HG03196 (cell line): ENCODE measurements at regions not wholly inside any gene's neighbourhood (a gene's known extent, or its start where the extent isn't known, plus 50 kb on each side); places are given as distances from the start of the nearest gene placed in this dataset.

Source experiments
- ATAC-seq: cut with Tn5 transposase; IDR thresholded peaks from one replicate; pipeline ENCODE4 v1.9.1; 2021; ENCODE audit not compliant: unreplicated experiment

DNA sequence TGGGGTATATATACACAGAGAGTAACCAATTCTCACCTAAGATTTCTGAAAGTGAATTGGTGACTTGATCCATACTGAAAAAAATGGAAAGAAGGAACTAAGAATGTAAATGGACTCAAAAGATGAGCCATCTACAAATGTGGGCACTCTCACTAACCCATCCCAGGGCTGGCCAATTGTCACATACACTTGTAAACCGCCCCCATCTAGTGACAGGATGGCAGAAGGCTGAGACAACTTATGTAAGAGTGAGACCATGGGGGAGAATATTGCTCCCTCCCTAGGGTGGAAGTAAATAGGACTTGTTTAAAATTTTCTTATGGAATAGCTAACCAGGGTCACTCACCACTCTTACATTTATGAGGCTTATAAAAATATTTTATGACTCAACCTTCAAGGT lies 377.1 kb upstream of the ISX start:
- no peak for ATAC-seq

DNA sequence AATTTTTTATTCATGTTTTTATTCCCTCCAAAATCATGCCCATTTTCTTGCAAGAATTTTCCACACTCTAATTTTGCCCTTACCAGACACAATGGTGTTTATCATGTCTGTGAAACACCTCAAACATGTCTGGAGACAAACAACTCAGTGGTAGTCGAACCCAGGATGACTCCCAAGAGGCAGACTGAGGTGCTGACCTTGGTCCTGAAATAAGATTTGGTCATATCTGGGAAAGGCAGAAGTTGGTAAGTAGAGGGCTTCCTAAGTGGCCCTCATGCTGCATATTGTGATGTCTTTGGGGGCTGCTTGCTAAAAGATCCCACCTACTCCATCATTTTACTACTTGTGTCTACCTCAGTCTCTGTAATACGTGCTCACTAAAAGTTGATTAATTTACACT lies 369.4 kb upstream of the ISX start:
- ATAC-seq = no peak

DNA sequence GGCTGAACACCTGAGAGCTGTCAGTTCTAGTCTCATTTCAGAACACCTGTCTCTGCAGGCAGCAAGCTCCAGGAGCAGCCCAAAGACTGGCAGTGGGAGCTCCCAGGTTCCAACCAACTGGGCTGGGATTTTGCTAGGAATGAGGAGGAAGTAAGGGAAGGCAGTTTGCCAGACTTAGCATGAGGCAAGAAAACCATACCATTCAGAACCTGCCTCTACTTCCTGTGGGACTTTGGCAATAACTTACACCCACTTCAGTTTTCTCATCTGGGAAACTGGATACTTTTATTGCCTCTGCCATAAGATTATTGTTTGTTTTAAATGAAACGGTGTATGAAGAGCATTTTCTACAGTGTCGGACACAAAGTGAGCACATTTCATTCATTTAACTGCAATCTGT lies 363.7 kb upstream of the ISX start:
- ATAC-seq = no peak

DNA sequence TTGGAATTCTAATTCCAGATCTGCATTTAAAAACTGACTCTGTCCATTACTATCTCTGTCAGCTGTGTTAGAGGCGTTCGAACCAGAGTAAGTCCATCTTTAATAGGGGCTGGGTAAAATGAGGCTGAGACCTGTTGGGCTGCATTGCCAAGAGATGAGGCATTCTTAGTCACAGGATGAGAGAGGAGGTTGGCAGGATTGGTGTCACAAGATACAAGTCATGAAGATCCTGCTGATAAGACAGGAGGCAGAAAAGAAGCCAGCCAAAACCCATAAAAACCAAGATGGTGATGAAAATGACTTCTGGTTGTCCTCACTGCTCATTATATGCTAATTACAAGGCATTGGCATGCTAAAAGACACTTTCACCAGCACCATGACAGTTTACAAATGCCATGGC lies 356.3 kb upstream of the ISX start:
- no peak for ATAC-seq

DNA sequence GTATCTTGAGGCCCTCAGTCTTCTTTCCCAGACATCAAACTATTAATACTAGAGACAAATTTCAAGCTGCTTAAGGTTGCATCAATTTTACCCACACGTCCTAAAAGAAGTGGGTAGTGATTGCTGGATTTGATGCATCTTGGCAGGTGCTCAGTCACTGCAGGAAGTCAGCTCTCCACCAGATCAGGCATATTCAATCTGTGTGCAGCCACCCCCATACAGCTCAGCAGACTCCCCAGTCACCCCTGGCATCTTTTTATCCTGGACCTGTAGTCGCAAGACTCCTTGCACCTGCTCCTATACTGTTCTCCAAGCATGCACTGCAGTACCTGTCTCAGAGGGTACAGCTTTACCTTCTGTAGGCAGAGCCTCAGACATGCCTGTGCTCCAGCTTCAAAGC lies 343.1 kb upstream of the ISX start:
- ATAC-seq = no peak

DNA sequence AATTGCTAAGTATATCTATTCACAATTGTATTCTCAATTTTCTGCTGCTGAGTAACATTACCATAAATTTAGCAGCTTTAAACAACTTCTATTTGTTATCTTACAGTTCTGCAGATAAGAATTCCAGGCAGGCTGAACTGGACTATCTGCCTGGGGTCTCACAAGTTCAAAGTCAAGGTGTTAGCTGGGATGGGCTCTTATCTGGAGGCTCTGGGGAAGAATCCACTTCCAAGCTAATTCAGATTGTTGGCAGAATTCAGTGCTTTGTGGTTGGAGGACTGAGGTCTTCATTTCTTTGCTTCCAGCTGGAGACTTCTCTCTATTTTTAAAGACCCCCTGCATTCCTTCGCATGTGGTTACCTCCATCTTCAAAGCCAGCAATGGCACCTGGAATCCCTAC lies 329.9 kb upstream of the ISX start:
- no peak for ATAC-seq

DNA sequence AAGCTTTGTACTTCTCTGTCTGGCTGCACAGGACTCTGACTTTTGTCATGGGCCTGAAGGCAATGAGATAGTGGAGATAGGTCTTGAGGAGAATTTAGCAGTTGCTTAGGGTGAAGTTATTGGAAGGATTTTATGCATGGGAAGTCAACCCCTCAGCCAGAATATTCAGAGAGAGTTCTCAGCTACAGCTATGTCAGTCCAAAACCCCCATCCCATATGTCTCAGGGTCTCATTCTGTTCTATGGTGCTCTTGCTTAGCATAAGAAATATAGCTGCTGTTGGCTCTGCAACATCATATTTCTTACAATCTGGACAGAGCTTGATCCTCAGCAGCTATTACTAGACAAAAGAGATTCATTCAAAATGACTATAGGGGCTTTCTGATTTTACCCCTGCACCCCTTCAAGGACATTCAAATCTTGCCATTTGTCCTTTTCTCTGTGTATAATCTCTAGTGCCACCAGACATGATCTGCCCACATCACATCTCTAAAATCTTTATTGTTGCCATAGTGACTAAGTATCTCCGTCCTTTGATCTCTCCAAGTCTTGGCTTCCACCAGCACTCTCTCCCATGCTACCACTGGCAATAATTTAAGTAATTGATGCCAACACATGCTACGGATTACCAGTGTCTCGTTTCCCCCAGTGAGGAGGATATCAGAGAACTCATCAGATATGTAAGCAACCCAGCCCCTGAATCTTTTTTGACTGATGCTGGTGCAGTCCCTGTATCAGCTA lies 327.1 kb upstream of the ISX start:
- no peak for ATAC-seq

DNA sequence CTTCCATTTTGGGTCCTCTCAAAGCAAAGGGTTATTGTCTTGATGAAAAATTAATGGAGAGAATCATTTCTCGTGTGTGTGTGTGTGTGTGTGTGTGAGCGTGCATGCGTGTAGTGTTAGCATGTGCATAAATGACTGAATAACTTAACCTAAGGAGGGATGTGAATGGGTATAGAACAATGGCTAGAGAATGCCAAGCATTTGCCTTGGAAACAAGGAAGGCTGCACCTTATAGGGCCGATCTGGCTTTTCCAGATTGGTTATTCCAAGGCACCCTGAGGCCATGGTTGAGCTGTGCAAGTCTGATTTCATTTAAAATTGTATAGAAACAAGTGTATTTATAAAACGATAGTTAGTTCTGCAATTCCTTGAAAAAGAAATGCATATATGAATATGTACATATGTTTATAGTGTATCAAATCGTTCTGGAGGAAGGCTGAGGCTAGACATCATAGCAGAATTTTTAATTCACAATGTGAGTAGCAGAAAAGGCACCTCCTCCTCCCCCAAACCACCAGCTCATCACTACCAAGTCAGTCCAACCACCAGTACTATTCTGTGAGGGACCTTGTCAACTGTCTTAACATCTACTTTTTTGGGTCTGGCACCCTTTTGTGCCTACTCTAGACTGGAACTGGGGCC lies 322.7 kb upstream of the ISX start:
- ATAC-seq = no peak

DNA sequence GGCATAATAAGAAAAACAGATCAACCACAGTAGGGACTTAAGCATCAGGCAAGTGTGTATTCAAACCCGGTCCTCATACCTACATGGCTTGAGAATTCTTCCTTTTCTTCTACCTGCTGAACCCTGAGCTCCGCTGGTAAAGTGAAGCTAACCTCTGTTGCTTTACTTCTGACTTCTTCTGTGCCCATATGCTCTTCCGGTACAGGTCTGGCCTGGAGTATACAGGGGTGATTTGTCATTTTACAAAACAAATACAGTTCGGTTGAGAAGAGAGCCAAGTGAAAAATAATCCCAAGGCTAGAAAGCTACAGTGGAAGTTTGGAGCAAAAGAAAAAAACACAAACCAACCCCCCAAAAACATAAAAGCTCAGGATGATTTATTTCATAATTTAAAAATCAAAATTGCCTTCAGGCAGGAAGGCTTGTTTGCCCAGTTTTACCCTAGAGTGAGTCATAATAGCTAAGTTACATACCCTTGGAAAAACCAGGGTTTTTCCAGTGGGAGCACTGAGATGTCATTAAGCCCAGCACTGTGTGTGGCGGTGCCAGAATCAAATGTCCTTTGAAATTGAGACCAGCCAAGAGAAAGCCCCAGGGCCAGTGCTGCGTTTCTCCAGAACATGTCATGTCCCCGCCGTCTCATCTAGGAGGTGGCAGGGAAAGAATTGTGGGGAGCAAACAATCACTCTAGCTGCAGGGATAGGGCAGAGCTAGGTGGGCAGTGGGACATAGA lies 305.5 kb upstream of the ISX start:
- no peak for ATAC-seq

DNA sequence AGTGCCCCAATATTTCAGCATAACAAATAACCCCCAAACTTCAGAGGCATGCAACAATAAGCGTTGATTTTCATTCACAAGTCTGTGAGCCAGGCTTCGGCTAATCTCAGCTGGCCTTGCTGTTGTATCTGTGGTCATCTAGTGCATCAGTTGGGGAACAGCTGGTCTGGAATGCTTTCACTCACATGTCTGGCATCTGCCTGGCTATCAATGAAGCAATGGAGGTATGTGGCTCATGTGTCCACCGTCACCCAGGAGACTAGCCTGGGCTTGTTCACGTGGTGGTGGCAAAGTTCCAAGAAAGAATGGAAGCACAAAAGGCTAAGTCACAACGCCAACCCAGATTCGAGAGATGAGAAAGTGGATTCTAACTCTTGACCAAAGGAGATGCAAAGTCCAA lies 304.8 kb upstream of the ISX start:
- ATAC-seq = no peak

DNA sequence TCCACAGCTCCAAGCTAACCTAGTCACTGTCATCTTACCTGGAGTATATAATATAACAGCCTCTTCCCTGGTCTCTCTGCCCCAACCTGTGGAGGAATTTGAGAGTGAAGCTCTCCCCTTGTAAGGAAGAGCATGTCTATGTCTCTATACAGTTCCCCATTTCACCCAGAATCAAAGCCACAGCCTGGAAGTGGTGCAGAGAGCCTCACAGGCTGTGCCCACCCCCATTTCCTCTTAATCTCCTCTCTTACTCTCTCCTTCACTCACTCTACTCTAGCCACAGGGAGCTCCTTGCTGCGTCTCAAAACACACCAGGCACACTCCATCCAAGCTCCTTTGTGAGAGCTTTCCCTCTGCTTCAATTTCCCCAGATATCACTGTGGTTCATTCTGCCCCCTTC lies 302.5 kb upstream of the ISX start:
- no peak for ATAC-seq

DNA sequence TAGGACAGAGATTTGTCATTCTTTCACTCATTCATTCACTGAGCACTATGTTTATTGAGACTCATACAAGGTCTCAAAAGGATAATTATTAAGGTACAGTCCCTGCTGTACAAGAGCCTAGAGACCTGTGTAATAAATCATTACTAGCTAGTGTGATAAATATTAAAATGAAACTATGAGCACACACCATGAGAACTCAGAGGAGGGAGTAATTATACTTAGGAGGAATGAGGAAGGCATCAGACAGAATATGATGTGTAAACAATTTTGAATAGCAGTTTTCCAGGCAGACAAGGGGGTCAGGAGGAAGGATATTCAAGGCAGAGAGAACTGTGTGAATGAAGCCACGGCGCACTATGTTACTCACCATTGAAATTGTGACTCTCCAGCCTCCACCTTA lies 300.8 kb upstream of the ISX start:
- no peak for ATAC-seq

DNA sequence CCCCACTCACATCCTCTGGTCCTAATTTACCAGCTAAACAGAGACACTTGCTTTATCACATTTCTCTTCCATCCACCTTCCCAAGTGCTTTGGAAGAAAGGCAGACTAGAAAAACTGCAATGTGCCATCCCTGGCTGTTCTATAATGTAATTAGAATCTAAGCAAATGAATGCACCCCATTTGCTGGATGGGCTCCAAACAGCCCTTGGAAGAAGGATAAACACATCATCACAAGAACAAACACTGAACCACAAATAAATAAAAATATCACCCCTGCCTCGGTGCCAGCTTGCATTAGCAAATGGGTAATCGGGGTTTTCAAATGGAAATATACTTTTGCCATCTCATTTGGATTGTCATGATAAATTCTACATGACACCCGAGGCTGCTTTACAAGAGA lies 296.6 kb upstream of the ISX start:
- no peak for ATAC-seq

DNA sequence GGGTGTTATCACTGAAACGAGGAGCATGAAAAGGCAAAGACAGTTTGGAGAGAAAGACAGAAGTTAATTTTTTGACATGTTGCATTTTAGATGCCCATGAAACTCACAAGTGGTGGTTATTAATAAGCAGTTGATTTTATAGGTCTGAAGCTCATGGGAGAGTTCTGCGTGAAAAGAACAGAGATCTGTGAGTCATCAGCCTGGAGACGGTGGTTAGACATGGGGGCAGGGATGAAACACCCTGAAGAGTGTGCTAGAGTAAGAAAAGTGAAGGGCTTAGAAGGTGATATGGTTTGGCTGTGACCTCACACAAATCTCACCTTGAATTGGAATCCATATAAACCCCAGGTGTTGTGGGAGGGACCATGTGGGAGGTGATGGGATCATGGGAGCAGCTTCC lies 289.1 kb upstream of the ISX start:
- no peak for ATAC-seq

DNA sequence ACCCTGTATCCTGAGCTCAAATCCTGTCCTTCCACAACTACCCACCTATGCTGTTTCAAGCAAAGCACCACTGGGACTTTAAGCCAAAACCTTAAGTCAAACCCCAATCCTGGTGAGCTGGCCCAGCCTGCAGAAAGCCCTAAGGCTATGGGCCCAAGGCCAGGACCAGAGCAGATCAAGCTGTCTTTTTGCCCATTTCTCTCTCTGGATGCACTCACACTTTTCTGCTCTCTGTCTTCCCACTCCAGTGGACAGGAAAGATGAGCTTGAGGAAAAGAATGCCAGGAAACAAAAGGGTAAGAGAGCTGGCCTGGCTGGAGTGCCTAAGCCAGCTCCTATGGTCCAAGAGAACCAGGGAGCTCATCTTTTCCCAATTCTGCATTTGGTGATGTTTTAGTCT lies 284.3 kb upstream of the ISX start:
- no peak for ATAC-seq

DNA sequence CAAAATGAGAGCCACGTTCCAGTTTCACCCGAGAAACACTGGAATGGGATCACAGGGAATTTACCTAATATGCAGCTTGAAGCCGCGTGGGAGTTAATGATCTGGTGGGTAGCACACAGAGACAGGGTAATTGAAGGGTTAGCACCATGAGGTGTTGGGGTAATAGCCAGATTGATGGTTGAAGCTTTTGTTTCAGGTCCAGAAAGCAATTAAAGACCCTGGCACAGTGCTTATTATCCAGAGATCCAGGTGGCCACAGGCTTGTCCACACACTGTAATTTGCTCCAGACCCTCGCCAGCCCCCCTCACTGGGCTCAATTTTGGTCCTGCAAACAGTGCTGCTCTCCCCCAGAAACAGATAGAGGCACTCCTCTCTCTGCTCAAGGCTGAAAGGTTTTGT lies 282.5 kb upstream of the ISX start:
- ATAC-seq = no peak

DNA sequence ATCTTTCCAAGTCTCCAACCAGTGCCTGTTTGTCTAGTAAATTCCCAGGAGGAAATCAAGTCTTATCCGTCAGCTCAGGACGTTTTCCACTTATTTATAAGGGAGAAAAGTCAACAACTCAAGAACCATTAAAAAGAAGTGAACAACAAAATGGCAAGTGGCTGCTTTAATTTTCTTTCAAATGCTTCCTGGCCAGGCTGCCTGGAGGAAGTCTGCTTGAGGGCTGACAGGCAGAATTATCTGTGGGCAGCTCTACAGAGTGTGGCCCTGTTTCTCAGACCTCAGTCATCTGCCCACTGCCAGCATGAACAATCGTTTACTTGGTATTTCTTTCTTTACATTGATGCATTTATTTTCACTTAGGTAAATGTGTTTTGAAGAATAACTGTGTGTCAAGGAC lies 281.9 kb upstream of the ISX start:
- no peak for ATAC-seq

DNA sequence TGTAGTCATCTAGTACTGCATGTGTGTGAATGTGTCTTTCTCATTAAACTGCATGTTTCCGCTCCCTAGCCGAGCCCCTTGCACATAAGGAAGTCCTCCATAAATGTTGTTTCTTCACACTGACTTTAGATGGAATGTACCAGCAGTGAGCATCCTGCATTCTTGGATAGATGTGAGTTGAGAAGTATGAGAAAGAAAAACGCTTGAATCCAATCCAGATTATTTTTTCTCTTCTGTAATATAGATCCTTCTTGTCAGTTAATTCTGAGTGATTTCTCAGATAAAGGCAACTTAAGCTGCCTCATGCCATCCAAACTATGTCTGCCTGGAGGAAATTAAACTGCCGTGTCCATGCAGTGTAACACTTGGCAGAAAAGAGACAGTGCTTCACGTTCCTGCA lies 268.1 kb upstream of the ISX start:
- ATAC-seq = no peak

DNA sequence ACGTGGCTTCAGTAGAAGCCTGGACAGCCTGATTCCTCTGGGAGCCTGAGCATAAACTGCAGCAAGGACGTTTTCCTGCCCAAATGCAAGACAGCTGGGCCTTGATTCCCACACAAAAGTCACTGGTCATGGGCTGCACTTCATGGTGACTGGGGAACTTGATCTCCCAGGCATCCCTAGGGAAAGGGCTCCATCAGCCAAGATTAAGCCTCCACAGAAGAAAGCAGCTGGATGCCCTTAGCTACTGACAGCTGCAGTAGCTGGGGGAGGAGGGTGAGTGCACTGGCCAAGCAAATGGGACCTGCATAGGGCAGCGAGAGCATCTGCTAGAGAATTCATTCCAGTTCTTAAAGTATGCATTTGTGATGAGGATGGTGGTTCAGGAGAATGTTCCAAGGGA lies 267.4 kb upstream of the ISX start:
- ATAC-seq = no peak

DNA sequence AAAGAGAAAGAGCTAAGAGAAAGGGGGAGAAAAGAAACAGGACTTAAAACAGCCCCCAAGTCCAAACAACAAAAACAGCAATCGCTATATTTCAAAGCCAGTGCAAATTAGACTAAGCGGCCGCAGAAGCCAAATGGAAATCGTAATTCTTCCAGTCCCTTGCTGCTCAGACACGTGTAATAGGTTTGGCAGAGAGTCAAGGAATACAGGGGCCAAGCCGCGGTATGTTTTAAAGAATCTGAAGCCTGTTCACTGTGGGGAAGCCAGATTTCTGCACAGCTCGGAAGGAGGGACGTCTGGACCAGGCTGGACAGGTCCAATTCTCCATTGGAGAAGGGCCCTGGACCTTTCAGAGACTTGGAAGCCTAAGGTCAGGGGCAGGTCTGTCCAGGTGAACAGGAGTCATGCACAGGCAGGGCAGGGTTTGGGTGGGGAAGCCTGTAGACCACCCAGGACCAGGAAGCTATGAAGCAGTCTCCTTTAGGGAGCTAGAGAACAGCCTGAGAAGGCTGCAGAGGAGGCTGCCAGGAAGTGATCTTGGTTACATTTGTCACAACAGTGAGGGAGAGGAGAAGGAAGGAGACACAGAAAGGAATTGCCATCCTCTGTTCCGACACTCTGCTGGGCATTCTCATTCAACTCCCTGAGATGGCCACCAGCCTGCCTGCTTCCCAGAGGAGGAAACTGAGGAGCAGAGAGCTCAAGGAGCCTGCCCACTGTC lies 265.5 kb upstream of the ISX start:
- ATAC-seq = no peak

DNA sequence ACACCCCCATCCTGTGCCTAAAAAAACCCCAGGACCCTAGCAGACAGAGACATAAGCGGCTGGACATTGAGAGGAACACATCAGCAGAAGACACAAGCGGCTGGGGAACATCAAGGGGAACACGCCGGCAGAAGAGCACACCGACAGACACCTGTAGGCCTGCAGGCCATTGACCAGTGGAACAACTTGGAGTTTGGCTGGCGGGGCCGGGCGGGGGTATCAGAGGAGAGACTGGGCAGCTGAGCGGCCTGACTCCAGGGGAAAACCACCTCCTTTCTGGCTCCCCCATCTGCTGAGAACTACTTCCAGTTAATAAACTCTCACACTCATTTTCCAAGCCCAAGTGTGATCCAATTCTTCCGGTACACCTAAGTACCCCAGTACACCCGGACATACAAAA lies 264.7 kb upstream of the ISX start:
- no peak for ATAC-seq

DNA sequence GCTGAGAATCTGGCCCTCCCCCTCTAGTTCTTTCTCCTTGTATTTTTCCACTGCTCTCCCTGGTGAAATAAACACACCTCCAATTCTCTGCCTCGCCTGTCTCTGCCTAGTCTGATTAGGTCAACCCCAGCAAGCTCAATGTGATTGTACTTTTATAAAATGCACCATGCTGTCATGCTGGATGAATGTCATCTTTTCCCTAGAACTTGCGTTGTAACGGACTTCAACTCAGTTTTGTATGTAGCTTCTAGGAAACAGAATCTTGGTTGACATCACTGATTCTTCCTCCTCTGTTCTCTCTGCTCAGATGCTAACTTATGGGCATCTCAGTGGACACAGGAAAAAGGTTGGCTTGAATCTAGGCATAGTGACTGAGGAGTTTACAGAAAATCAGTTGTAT lies 261.9 kb upstream of the ISX start:
- no peak for ATAC-seq
